Fibroblast of lung (primary cell): ENCODE measurements at regions not wholly inside any gene's neighbourhood (a gene's known extent, or its start where the extent isn't known, plus 50 kb on each side); places are given as distances from the start of the nearest gene placed in this dataset.

Source experiments
- CTCF ChIP-seq, 2 donors: IDR thresholded peaks in 1 of 2; conservative IDR thresholded peaks in 1 of 2; 1 replicate in 1 of 2; 2 replicates in 1 of 2; pipeline ENCODE4 v1.5.1; 2011 to 2012; ENCODE audit warnings: low read length in 2 of 2, control low read depth in 1 of 2, inconsistent platforms in 1 of 2, low read depth in 1 of 2, mild to moderate bottlenecking in 1 of 2
- EZH2 ChIP-seq: IDR thresholded peaks from 2 replicates; pipeline ENCODE4 v1.5.1; 2012; ENCODE audit warnings: low read length, control low read depth, mild to moderate bottlenecking; ENCODE audit errors: missing control alignments

- TF ChIP-seq CTCF (conservative IDR thresholded peaks at IDR 0.05 in 1 of 2, IDR thresholded peaks at IDR 0.05 in 1 of 2; ENCODE audit: low read depth in 1 of 2, low read length in 2 of 2) (no peak), EZH2 (no peak)
These were observed 108.8 kb downstream of the SQOR start for GRCh38 chr15:45743426-45744235.
